ENCODE measurements at regions not wholly inside any gene's neighbourhood (a gene's known extent, or its start where the extent isn't known, plus 50 kb on each side); places are given as distances from the start of the nearest gene placed in this dataset.
"Not testable (repeated sequence)": the region's sequence is repeated elsewhere in the genome, so short reads cannot be mapped to it uniquely, and the experiment has no call there.

DNA sequence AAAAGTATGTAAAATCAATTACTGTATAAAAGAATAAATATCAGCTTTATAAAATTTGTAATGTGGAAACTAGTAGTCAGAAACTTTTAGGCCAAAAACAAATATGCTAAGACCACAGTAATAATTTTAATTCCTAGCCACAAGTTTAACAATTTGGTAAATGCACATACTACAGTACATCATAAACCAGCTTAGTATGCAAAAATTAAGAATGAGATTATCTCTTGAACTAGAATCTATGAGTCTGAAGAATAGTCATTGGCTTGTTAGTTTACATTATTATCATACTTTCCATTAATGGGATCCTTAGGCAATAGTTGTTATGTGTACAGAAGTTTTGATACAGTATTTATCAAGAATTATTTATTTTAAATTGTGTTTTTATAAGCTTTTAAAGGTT, 491.9 kb upstream of the FSIP2 start:
- DNase-seq: no peak
- no peak overlapping the region for H3K4me3 ChIP-seq
- no peak overlapping the region for H3K27ac ChIP-seq
- no peak for ATAC-seq
- intact Hi-C loops (cut with DNase I): no loop called here
- peaks cover 0 to 4% of the 10 kb centered on the region in 2 donors for H3K9me3 ChIP-seq
- no peaks in the 10 kb centered on the region for H3K36me3 ChIP-seq
- no peaks in the 10 kb centered on the region for H3K4me1 ChIP-seq
- no peaks in the 10 kb centered on the region for H3K27me3 ChIP-seq
- TF ChIP-seq, protein P1, sequence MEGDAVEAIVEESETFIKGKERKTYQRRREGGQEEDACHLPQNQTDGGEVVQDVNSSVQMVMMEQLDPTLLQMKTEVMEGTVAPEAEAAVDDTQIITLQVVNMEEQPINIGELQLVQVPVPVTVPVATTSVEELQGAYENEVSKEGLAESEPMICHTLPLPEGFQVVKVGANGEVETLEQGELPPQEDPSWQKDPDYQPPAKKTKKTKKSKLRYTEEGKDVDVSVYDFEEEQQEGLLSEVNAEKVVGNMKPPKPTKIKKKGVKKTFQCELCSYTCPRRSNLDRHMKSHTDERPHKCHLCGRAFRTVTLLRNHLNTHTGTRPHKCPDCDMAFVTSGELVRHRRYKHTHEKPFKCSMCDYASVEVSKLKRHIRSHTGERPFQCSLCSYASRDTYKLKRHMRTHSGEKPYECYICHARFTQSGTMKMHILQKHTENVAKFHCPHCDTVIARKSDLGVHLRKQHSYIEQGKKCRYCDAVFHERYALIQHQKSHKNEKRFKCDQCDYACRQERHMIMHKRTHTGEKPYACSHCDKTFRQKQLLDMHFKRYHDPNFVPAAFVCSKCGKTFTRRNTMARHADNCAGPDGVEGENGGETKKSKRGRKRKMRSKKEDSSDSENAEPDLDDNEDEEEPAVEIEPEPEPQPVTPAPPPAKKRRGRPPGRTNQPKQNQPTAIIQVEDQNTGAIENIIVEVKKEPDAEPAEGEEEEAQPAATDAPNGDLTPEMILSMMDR (IDR thresholded peaks at IDR 0.05): no peak

GRCh38 chr2:185255566-185255965, 483.0 kb upstream of the FSIP2 start:
- ATAC-seq (no peak), DNase-seq (no peak)
- Histone ChIP-seq H3K36me3 (no peaks in the 10 kb centered on the region), H3K4me1 (no peaks in the 10 kb centered on the region), H3K9me3 (no peaks in the 10 kb centered on the region), H3K4me3 (no peak overlapping the region), H3K27me3 (no peaks in the 10 kb centered on the region), H3K27ac (no peak overlapping the region)
- intact Hi-C loops (cut with DNase I): no loop called here
- TF ChIP-seq, protein P1 (IDR thresholded peaks at IDR 0.05): no peak

DNA sequence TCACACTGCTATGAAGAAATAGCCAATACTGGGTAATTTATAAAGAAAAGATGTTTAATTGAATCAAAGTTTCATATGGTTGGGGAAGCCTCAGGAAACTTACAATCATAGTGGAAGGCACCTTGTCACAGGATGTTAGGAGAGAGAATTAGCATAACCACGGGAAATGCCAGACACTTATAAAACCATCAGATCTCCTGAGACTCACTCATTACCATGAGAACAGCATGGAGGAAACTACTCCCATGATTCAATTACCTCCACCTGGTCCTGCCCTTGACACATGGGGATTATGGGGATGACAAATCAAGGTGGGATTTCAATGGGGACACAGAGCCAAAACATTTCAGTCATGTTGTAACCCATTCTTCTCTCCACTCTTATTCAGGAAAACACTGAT, 472.9 kb upstream of the FSIP2 start:
- TF ChIP-seq, protein P1 (IDR thresholded peaks at IDR 0.05): no peak
- Histone ChIP-seq H3K9me3 (peaks cover 0 to 4% of the 10 kb centered on the region in 2 donors), H3K27ac (no peak overlapping the region), H3K4me3 (no peak overlapping the region), H3K4me1 (no peaks in the 10 kb centered on the region), H3K36me3 (no peaks in the 10 kb centered on the region), H3K27me3 (no peaks in the 10 kb centered on the region)
- no peak for DNase-seq
- intact Hi-C loops (cut with DNase I): no loop called here
- no peak for ATAC-seq

- no peaks in the 10 kb centered on the region for H3K4me1 ChIP-seq
- H3K27me3 ChIP-seq: no peaks in the 10 kb centered on the region
- H3K27ac ChIP-seq: no peak overlapping the region
- peaks cover 0 to 4% of the 10 kb centered on the region in 2 donors for H3K9me3 ChIP-seq
- H3K4me3 ChIP-seq: no peak overlapping the region
- H3K36me3 ChIP-seq: no peaks in the 10 kb centered on the region
- DNase-seq (no peak), ATAC-seq (no peak)
- TF ChIP-seq, protein P1 (IDR thresholded peaks at IDR 0.05): no peak
- intact Hi-C loops (cut with DNase I): no loop called here
Measured at GRCh38 chr2:185268651-185269050, 470.0 kb upstream of the FSIP2 start.

GRCh38 chr2:185274718-185275484, 463.7 kb upstream of the FSIP2 start:
- Histone ChIP-seq H3K27me3 (no peaks in the 10 kb centered on the region), H3K36me3 (no peaks in the 10 kb centered on the region)
- intact Hi-C loops (cut with DNase I): no loop called here

GRCh38 chr2:185275979-185276378, 462.6 kb upstream of the FSIP2 start:
- H3K27me3 ChIP-seq; H3K4me1 ChIP-seq; H3K9me3 ChIP-seq; H3K36me3 ChIP-seq; ATAC-seq; H3K27ac ChIP-seq; DNase-seq; H3K4me3 ChIP-seq; intact Hi-C loops (cut with DNase I): not testable (repeated sequence)

More at GRCh38 chr2:185274718-185275484, 463.7 kb upstream of the FSIP2 start:
- Histone ChIP-seq H3K4me3 (no peak overlapping the region), H3K4me1 (no peaks in the 10 kb centered on the region), H3K27ac (no peak overlapping the region), H3K9me3 (no peaks in the 10 kb centered on the region)
- ATAC-seq (no peak), DNase-seq (no peak)
- TF ChIP-seq, protein P1 (IDR thresholded peaks at IDR 0.05): no peak

All from left lung (tissue), 4 donors.